HepG2 (cell line): ENCODE measurements at regions not wholly inside any gene's neighbourhood (a gene's known extent, or its start where the extent isn't known, plus 50 kb on each side); places are given as distances from the start of the nearest gene placed in this dataset.

Source experiments
- BCL6 ChIP-seq: IDR thresholded peaks from 2 replicates; pipeline ENCODE4 v1.6.1; 2016; ENCODE audit warnings: missing genetic modification reagents, missing compliant biosample characterization
- KDM5B ChIP-seq: sonication (generic); formaldehyde crosslinking; IDR thresholded peaks from 2 replicates; pipeline ENCODE4 v1.4.0; 2020; ENCODE audit warnings: missing genetic modification reagents, mild to moderate bottlenecking, borderline replicate concordance
- NFYB ChIP-seq: sonication (generic); formaldehyde crosslinking; IDR thresholded peaks from 2 replicates; pipeline ENCODE4 v1.4.0; 2020; ENCODE audit warnings: missing genetic modification reagents
- PHF8 ChIP-seq: sonication (generic); formaldehyde crosslinking; IDR thresholded peaks from 2 replicates; pipeline ENCODE4 v1.5.0; 2020; ENCODE audit warnings: missing genetic modification reagents
- SMC3 ChIP-seq: IDR thresholded peaks from 2 replicates; pipeline ENCODE4 v1.6.1; 2011; ENCODE audit warnings: low read length, improper control_type of control experiment
- SOX6 ChIP-seq, 2 experiments: fragments of 450-650 bp in 1 of 2; sonication (generic) in 1 of 2; formaldehyde crosslinking in 1 of 2; IDR thresholded peaks; 2 replicates each; pipeline versions ENCODE4 v1.4.0 to v1.6.1; 2017 to 2020; ENCODE audit warnings: antibody characterized with exemption in 1 of 2, mild to moderate bottlenecking in 1 of 2, missing genetic modification reagents in 1 of 2
- ZMYM4 ChIP-seq: sonication (generic); formaldehyde crosslinking; IDR thresholded peaks from 2 replicates; pipeline ENCODE4 v1.8.1; 2023; ENCODE audit warnings: mild to moderate bottlenecking, missing genetic modification reagents
- ZNF160 ChIP-seq: sonication (generic); formaldehyde crosslinking; IDR thresholded peaks from 2 replicates; pipeline ENCODE4 v1.8.0; 2022; ENCODE audit warnings: mild to moderate bottlenecking, inconsistent platforms, missing genetic modification reagents
- ZNF431 ChIP-seq: sonication (generic); formaldehyde crosslinking; IDR thresholded peaks from 2 replicates; pipeline ENCODE4 v1.9.0; 2022; ENCODE audit warnings: missing genetic modification reagents, low read depth, mild to moderate bottlenecking, borderline replicate concordance
- TF ChIP-seq, protein P1 (sequence below), 2 experiments: sonication (generic) in 1 of 2; formaldehyde crosslinking in 1 of 2; IDR thresholded peaks; 2 replicates each; pipeline versions ENCODE4 v1.6.1 to v1.9.0; 2014 to 2022; ENCODE audit warnings: antibody characterized with exemption in 1 of 2, borderline replicate concordance in 1 of 2, inconsistent platforms in 1 of 2, low read depth in 1 of 2, missing genetic modification reagents in 1 of 2
- TF ChIP-seq, protein P2 (sequence below): sonication (generic); formaldehyde crosslinking; IDR thresholded peaks from 2 replicates; pipeline ENCODE4 v1.5.1; 2020; ENCODE audit warnings: mild to moderate bottlenecking, missing genetic modification reagents, borderline replicate concordance
- TF ChIP-seq, protein P3 (sequence below): IDR thresholded peaks from 2 replicates; pipeline ENCODE4 v1.6.1; 2016; ENCODE audit warnings: missing compliant biosample characterization, missing genetic modification reagents, borderline replicate concordance
- TF ChIP-seq, protein P4 (sequence below): IDR thresholded peaks from 2 replicates; pipeline ENCODE4 v1.6.1; 2018; ENCODE audit warnings: missing genetic modification reagents, mild to moderate bottlenecking, missing compliant biosample characterization

DNA sequence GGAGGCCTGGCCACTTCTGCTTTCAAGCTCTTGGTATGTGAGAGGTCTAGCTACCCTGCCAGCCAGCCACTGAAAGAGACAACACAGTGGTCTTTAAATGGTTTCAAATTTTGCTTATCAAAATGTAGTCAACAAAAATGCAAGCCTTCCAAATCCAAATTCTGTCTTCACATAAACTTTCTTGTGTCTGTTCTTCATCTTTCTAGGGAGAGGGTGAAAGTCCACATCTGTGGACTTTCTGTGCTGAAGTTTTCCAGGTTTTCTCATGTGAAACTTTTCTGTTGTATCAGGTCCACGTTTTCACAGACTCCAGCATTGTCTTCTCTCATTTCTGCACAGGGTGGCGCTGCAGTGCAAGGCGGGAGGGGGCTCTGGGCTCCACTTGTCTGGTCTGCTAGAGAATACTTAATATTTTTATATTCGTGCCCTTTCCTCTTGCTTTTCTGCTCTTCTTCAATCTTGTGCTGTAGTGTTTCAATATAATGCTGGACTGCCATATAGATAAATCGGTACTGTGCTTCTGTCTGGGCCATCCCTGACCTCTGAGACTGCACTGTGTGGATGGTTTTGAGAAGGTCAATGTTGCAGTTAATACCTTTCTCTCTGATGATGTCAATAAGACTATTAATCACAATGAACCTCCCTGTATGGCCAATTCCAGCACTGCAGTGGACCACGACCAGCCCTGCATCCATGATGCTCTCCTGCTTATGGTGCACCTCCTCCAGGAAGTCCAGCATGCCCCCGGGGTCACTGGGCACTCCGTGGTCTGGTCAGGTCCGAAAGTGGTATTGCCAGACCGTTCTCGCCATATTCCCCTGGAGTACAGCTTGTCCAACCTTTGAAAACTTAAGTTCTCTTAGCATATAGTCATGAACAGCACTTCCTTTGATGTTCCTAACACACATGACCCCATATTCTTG is 161.6 kb upstream of the TNFAIP3 start (continued):
- TF ChIP-seq, protein P1, sequence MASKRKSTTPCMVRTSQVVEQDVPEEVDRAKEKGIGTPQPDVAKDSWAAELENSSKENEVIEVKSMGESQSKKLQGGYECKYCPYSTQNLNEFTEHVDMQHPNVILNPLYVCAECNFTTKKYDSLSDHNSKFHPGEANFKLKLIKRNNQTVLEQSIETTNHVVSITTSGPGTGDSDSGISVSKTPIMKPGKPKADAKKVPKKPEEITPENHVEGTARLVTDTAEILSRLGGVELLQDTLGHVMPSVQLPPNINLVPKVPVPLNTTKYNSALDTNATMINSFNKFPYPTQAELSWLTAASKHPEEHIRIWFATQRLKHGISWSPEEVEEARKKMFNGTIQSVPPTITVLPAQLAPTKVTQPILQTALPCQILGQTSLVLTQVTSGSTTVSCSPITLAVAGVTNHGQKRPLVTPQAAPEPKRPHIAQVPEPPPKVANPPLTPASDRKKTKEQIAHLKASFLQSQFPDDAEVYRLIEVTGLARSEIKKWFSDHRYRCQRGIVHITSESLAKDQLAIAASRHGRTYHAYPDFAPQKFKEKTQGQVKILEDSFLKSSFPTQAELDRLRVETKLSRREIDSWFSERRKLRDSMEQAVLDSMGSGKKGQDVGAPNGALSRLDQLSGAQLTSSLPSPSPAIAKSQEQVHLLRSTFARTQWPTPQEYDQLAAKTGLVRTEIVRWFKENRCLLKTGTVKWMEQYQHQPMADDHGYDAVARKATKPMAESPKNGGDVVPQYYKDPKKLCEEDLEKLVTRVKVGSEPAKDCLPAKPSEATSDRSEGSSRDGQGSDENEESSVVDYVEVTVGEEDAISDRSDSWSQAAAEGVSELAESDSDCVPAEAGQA (IDR thresholded peaks at IDR 0.05; ENCODE audit: low read depth): no peak
- TF ChIP-seq, protein P1 (CRISPR knock-in tag; IDR thresholded peaks at IDR 0.05; ENCODE audit: borderline replicate concordance): 0 out of 2 replicates have a peak, but pooled peaks have one; percentile 65
- TF ChIP-seq, protein P2, sequence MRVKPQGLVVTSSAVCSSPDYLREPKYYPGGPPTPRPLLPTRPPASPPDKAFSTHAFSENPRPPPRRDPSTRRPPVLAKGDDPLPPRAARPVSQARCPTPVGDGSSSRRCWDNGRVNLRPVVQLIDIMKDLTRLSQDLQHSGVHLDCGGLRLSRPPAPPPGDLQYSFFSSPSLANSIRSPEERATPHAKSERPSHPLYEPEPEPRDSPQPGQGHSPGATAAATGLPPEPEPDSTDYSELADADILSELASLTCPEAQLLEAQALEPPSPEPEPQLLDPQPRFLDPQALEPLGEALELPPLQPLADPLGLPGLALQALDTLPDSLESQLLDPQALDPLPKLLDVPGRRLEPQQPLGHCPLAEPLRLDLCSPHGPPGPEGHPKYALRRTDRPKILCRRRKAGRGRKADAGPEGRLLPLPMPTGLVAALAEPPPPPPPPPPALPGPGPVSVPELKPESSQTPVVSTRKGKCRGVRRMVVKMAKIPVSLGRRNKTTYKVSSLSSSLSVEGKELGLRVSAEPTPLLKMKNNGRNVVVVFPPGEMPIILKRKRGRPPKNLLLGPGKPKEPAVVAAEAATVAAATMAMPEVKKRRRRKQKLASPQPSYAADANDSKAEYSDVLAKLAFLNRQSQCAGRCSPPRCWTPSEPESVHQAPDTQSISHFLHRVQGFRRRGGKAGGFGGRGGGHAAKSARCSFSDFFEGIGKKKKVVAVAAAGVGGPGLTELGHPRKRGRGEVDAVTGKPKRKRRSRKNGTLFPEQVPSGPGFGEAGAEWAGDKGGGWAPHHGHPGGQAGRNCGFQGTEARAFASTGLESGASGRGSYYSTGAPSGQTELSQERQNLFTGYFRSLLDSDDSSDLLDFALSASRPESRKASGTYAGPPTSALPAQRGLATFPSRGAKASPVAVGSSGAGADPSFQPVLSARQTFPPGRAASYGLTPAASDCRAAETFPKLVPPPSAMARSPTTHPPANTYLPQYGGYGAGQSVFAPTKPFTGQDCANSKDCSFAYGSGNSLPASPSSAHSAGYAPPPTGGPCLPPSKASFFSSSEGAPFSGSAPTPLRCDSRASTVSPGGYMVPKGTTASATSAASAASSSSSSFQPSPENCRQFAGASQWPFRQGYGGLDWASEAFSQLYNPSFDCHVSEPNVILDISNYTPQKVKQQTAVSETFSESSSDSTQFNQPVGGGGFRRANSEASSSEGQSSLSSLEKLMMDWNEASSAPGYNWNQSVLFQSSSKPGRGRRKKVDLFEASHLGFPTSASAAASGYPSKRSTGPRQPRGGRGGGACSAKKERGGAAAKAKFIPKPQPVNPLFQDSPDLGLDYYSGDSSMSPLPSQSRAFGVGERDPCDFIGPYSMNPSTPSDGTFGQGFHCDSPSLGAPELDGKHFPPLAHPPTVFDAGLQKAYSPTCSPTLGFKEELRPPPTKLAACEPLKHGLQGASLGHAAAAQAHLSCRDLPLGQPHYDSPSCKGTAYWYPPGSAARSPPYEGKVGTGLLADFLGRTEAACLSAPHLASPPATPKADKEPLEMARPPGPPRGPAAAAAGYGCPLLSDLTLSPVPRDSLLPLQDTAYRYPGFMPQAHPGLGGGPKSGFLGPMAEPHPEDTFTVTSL (CRISPR knock-in tag): 0 out of 2 replicates have a peak, but pooled peaks have one; percentile 41
- TF ChIP-seq, protein P3, sequence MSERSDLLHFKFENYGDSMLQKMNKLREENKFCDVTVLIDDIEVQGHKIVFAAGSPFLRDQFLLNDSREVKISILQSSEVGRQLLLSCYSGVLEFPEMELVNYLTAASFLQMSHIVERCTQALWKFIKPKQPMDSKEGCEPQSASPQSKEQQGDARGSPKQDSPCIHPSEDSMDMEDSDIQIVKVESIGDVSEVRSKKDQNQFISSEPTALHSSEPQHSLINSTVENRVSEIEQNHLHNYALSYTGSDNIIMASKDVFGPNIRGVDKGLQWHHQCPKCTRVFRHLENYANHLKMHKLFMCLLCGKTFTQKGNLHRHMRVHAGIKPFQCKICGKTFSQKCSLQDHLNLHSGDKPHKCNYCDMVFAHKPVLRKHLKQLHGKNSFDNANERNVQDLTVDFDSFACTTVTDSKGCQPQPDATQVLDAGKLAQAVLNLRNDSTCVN (CRISPR knock-in tag): no peak
- TF ChIP-seq, protein P4, sequence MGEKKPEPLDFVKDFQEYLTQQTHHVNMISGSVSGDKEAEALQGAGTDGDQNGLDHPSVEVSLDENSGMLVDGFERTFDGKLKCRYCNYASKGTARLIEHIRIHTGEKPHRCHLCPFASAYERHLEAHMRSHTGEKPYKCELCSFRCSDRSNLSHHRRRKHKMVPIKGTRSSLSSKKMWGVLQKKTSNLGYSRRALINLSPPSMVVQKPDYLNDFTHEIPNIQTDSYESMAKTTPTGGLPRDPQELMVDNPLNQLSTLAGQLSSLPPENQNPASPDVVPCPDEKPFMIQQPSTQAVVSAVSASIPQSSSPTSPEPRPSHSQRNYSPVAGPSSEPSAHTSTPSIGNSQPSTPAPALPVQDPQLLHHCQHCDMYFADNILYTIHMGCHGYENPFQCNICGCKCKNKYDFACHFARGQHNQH: 0 out of 2 replicates have a peak, but pooled peaks have one; percentile 28
- TF ChIP-seq SOX6 (IDR thresholded peaks at IDR 0.05) (no peak), SOX6 (CRISPR knock-in tag; IDR thresholded peaks at IDR 0.05) (peak; percentile 23; the same call in 1 of the 2 replicates), SMC3 (peak; percentile 100), NFYB (no peak), BCL6 (CRISPR knock-in tag) (peak; percentile 92), ZNF160 (no peak), KDM5B (CRISPR knock-in tag) (no peak), PHF8 (CRISPR knock-in tag) (no peak), ZMYM4 (CRISPR knock-in tag) (peak; percentile 21; the same call in 1 of the 2 replicates), ZNF431 (CRISPR knock-in tag) (no peak)
